ENCODE measurements at regions not wholly inside any gene's neighbourhood (a gene's known extent, or its start where the extent isn't known, plus 50 kb on each side); places are given as distances from the start of the nearest gene placed in this dataset.

GRCh38 chr2:58503918-58504317, 262.8 kb upstream of the FANCL start:
- TF ChIP-seq POLR2A (IDR thresholded peaks at IDR 0.05; ENCODE audit: low read length) (no peak), GATA1 (IDR thresholded peaks at IDR 0.05; ENCODE audit: low read depth, low read length) (no peak)
